ENCODE measurements at regions not wholly inside any gene's neighbourhood (a gene's known extent, or its start where the extent isn't known, plus 50 kb on each side); places are given as distances from the start of the nearest gene placed in this dataset.

DNA sequence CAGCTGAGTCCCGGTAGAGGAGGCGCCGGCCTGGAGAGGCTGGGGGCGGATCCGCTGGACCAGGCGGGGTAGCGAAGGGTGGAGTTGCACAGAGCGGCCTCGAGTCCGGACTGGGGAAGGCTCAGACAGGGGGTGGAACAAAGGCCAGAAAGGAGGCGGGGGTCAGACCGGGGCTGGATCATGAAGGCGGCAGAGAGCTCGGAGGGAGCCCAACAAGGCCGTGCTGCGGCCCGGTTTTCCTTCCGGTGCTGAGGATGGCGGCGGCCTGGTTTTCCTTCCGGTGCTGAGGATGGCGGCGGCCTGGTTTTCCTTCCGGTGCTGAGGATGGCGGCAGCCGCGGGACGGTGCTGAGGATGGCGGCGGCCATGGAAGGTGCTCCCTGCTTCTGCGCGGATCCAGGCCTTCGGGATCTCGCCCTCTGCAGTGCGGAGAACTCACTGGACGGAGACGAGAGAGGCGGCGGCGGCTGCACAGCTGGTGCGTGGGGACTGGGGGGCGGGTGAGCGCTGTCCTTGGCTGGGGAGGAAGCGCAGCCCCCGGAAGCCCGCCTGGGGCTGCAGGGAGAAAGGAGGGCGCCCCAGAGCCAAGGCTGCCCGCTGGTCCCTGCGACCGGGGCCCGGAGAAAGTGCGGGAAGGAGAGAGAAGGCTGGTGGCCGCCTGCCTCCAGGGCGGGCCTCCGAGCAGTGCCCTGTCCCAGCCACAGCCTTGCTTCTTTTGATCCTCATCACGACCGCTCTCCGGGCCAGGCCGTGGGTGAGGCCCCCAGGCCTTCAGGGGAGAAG is 350.4 kb upstream of the B3GAT1 start:
- no peak; the same call in 2 of the 3 replicates for ATAC-seq
- BruUV-seq (replicated peaks): no TSS peak
- Histone ChIP-seq H3K79me2 (ENCODE audit: insufficient read depth, low read length) (no peaks in the 10 kb centered on the region), H3K27me3 (ENCODE audit: control insufficient read depth in 1 of 2, insufficient read depth in 2 of 2, low read length in 2 of 2) (peaks cover 0 to 8% of the 10 kb centered on the region in 2 experiments; a peak in 2 of 5 replicates), H3K4me1 (ENCODE audit: insufficient read depth, low read length) (no peaks in the 10 kb centered on the region), H4K20me1 (ENCODE audit: insufficient read depth, low read length) (no peaks in the 10 kb centered on the region), H3K4me3 (replicated peaks in 1 of 3; ENCODE audit: insufficient read depth in 1 of 3, low read depth in 2 of 3, low read length in 3 of 3) (no peak overlapping the region), H3K36me3 (replicated peaks in 1 of 2; ENCODE audit: control insufficient read depth in 1 of 2, insufficient read depth in 2 of 2, low read length in 2 of 2) (no peaks in the 10 kb centered on the region), H3K27ac (ENCODE audit: extremely low read length, insufficient read depth, low read length) (no peak overlapping the region), H2AFZ (ENCODE audit: low read length) (no peak overlapping the region), H3K9me3 (ENCODE audit: low read length) (no peaks in the 10 kb centered on the region), H3K4me2 (ENCODE audit: low read depth, low read length) (no peak overlapping the region), H3K9ac (ENCODE audit: insufficient read depth, low read depth, low read length) (no peak overlapping the region)
- DNase-seq (ENCODE audit: low spot score): no peak
- ChIA-PET CTCF (ENCODE audit: low intra/inter-chr PET ratio, low total read pairs) (no interaction called here), POLR2A (no interaction called here)
- in situ Hi-C loops (cut with HindIII; ENCODE audit: extremely low pct_ligation_motif_present, low pct_unique_long_range_greater_than_20kb): loop anchor here (10.0 kb wide), 1 partner anchor 62 kb away; no protein-coding TSS in a partner anchor
- no peak for FAIRE-seq
- WGBS (ENCODE audit: low lambda C conversion rate): 78% methylated on average over 44 of the region's 59 CpGs
- no peak for TF ChIP-seq EHMT2 (IDR thresholded peaks at IDR 0.05; ENCODE audit: borderline replicate concordance, low read depth, low read length)
- TF ChIP-seq, protein P1, sequence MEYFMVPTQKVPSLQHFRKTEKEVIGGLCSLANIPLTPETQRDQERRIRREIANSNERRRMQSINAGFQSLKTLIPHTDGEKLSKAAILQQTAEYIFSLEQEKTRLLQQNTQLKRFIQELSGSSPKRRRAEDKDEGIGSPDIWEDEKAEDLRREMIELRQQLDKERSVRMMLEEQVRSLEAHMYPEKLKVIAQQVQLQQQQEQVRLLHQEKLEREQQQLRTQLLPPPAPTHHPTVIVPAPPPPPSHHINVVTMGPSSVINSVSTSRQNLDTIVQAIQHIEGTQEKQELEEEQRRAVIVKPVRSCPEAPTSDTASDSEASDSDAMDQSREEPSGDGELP (IDR thresholded peaks at IDR 0.05; ENCODE audit: borderline replicate concordance, low read depth): no peak
- no peak for TF ChIP-seq ZKSCAN5 (CRISPR knock-in tag; IDR thresholded peaks at IDR 0.05)
- TF ChIP-seq ADNP (CRISPR knock-in tag; IDR thresholded peaks at IDR 0.05): no peak
- TF ChIP-seq, protein P2, sequence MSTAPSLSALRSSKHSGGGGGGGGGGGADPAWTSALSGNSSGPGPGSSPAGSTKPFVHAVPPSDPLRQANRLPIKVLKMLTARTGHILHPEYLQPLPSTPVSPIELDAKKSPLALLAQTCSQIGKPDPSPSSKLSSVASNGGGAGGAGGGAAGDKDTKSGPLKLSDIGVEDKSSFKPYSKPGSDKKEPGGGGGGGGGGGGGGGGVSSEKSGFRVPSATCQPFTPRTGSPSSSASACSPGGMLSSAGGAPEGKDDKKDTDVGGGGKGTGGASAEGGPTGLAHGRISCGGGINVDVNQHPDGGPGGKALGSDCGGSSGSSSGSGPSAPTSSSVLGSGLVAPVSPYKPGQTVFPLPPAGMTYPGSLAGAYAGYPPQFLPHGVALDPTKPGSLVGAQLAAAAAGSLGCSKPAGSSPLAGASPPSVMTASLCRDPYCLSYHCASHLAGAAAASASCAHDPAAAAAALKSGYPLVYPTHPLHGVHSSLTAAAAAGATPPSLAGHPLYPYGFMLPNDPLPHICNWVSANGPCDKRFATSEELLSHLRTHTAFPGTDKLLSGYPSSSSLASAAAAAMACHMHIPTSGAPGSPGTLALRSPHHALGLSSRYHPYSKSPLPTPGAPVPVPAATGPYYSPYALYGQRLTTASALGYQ (CRISPR knock-in tag; IDR thresholded peaks at IDR 0.05): no peak
- intact Hi-C loops (cut with micrococcal nuclease; ENCODE audit: unreplicated experiment): no loop called here
